IPS-NIHi11 (cell line): ENCODE measurements at regions not wholly inside any gene's neighbourhood (a gene's known extent, or its start where the extent isn't known, plus 50 kb on each side); places are given as distances from the start of the nearest gene placed in this dataset.
A peak's percentile ranks its signal among the peaks of the same experiment; 100 is the strongest.
"Not testable (repeated sequence)": the region's sequence is repeated elsewhere in the genome, so short reads cannot be mapped to it uniquely, and the experiment has no call there.

Experiments used
- DNase-seq: peaks from one replicate; pipeline ENCODE4 v3.0.0; 2012; ENCODE audit warnings: mixed read lengths, low spot score

GRCh38 chrX:63466690-63467089 lies 115.6 kb upstream of the SPIN4 start:
- DNase-seq, result no peak

- DNase-seq, result no peak
Observed at GRCh38 chrX:63458981-63459380, 107.8 kb upstream of the SPIN4 start.

- DNase-seq, result no peak
Observed at GRCh38 chrX:63453571-63453970, 102.4 kb upstream of the SPIN4 start.

GRCh38 chrX:63441717-63442116 lies 90.6 kb upstream of the SPIN4 start:
- DNase-seq, result no peak

- no peak for DNase-seq
Observed at GRCh38 chrX:63439580-63439979, 88.4 kb upstream of the SPIN4 start.

- DNase-seq, result no peak
Observed at GRCh38 chrX:63436865-63437264, 85.7 kb upstream of the SPIN4 start.

GRCh38 chrX:63434665-63435064 lies 83.5 kb upstream of the SPIN4 start:
- peak; percentile 46 for DNase-seq

GRCh38 chrX:63434206-63434605 lies 83.1 kb upstream of the SPIN4 start:
- no peak for DNase-seq

GRCh38 chrX:63430026-63430425 lies 78.9 kb upstream of the SPIN4 start:
- DNase-seq, result no peak

- no peak for DNase-seq
Observed at GRCh38 chrX:63428348-63428747, 77.2 kb upstream of the SPIN4 start.

GRCh38 chrX:63426519-63426918 lies 75.4 kb upstream of the SPIN4 start:
- DNase-seq, result no peak

- DNase-seq, result no peak
Observed at GRCh38 chrX:63424063-63424462, 72.9 kb upstream of the SPIN4 start.

- no peak for DNase-seq
Observed at GRCh38 chrX:63421411-63421810, 70.3 kb upstream of the SPIN4 start.

GRCh38 chrX:63418211-63418610 lies 67.1 kb upstream of the SPIN4 start:
- no peak for DNase-seq

- no peak for DNase-seq
Observed at GRCh38 chrX:63417649-63418048, 66.5 kb upstream of the SPIN4 start.

GRCh38 chrX:63409934-63410333 lies 58.8 kb upstream of the SPIN4 start:
- DNase-seq, result not testable (repeated sequence)

GRCh38 chrX:63408050-63408449 lies 56.9 kb upstream of the SPIN4 start:
- DNase-seq, result no peak

GRCh38 chrX:63404332-63404731 lies 53.2 kb upstream of the SPIN4 start:
- DNase-seq, result no peak

- no peak for DNase-seq
Observed at GRCh38 chrX:63402106-63402505, 51.0 kb upstream of the SPIN4 start.
